ENCODE measurements at regions not wholly inside any gene's neighbourhood (a gene's known extent, or its start where the extent isn't known, plus 50 kb on each side); places are given as distances from the start of the nearest gene placed in this dataset.
"Not testable (repeated sequence)": the region's sequence is repeated elsewhere in the genome, so short reads cannot be mapped to it uniquely, and the experiment has no call there.

DNA sequence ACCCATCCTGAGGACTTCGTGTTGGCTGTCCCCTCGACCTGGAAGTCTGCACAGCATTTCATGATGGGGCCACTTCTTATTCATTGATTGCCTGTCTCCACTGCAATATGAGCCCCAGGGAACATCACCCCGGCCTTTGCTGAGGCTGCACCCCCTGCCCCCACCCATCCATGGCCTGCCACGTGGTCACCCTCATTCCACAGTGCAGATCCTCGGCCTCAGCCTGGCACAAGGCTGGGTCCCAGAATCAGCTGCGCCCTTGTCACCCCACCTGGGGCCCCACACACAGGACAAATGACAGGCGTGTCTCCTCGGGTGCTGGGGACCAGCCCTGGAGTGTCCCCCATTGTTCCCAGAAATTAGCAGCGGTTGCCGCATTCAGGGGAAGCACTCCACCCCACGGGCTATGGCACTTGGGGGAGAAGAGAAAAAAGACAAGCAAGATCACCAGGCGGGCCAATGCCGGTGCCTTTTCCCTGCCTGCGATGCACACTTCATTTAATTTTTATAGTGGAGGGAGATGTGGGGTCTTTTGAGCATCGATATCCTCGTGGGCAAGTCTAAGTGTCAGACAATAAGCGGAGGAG is 157.4 kb downstream of the INHBB start:
- DNase-seq: no peak

- peak; percentile 23 for DNase-seq
Measured at GRCh38 chr2:120503793-120504571, 158.0 kb downstream of the INHBB start.

GRCh38 chr2:120504936-120505705 is 159.2 kb downstream of the INHBB start:
- no peak for DNase-seq

- DNase-seq: no peak
Measured at GRCh38 chr2:120508567-120509041, 162.7 kb downstream of the INHBB start.

- no peak for DNase-seq
Measured at GRCh38 chr2:120509213-120509815, 163.4 kb downstream of the INHBB start.

GRCh38 chr2:120509991-120510735 is 164.2 kb downstream of the INHBB start:
- no peak for DNase-seq

DNA sequence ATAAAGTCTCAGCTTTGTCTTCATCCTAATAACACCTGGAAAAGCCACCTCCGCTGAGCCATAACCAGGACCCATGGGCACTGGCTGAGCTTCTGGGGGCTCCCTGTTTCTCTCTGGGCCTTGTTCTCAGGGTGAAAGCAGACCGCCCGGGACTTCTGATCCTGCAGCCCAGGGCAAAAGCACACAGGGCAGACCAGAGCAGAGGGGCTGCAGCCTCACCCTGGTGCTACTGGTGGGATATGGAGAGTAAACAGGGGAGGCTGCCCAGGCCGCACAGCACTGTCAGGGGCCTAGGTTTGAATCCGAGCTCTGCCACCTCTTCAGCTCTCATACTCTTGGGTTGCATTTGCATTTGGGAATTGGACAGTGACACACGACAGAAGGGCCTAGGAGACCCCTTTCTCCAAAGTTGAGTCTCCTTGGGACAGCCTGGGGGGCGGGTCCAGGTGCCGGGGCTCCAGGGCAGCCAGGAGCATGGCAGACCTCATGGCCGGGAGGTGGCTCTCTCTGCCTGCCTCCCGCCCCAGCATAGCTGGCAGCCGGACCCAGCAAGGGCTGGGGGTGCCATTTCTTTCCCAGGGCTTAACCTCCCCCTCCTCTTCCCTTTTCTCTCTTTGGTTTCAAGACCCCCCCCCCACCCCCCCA is 164.9 kb downstream of the INHBB start:
- no peak for DNase-seq

- DNase-seq: no peak
Measured at GRCh38 chr2:120511536-120511935, 165.6 kb downstream of the INHBB start.

DNA sequence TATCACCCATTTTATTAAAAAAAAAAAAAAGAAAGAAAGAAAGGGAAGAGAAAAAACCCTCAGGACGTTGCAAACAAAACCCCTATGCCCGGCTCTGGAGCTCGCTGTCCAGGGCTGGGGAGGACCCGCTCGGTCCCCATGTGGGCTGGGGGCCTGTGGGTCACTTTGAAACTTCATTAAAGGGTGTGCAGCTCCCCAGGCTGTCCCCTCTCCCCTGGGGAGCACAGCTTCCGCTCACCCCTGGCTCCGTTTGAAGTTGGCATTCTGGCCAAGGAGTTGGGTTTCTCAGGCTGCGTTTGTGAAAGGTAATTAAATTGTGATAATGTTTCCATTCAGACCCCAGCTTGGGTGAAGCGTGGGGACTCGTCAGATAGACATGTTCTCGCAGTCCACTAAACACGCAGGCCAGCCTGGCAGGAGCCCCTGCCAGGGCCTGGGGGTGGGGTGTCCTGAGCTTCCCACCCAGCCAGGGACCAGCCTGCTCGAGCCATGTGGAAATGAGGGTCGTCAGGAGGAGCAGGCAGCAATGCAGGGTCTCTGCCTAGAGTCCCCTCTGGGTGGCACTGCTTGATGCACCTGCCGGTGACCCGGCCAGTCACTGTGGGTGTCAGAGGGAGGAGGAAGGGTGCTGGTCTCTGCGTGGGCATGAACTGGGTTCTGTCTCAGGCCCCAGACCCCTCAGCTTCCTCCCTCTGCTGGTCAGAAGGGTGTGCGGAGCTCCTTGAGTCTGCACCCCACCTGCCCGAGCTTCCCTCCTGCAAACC is 166.2 kb downstream of the INHBB start:
- no peak for DNase-seq

GRCh38 chr2:120513776-120514357 is 167.9 kb downstream of the INHBB start:
- DNase-seq: no peak

- no peak for DNase-seq
Measured at GRCh38 chr2:120514521-120514920, 168.6 kb downstream of the INHBB start.

GRCh38 chr2:120515066-120515758 is 169.3 kb downstream of the INHBB start:
- not testable (repeated sequence) for DNase-seq

DNA sequence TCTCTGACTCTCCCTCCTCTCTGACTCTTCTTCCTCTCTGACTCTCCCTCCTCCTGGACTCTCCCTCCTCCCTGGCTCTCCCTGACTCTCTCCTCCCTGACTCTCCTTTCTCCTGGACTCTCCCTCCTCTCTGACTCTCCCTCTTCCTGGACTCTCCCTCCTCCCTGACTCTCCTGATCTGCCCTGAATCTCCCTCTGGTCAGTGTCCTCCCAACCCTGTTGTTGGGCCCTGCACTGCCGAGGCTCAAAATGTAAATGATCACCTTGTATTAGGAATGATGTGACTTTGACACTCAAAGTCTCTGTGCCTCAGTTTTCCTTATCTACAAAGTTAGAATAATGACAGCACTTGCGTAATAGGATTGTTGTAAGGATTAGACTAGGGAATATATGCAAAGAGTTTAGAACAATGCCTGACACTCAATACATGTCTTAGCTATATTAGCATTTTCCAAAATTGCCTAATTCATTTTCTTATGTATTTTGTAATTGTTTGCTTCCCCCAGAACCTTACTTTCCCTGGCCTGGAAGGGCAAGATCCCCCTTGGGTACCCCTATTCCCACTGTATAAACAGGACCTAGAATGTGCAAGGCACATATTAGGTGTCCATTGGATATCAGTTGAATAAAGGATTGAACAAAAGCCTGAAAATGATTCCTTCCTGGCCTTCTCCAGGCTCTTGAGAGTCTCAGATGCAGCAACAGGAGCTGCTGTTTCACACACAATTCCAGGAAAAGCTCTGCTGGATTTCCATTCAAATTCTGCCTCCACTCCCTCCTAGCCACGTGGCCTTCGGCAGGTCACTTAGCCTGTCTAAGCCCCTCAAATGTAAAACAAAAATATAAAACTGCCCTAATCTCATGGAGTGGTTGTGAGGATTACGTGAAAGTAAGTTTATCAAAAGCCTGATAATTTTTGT is 170.1 kb downstream of the INHBB start:
- DNase-seq: no peak

DNA sequence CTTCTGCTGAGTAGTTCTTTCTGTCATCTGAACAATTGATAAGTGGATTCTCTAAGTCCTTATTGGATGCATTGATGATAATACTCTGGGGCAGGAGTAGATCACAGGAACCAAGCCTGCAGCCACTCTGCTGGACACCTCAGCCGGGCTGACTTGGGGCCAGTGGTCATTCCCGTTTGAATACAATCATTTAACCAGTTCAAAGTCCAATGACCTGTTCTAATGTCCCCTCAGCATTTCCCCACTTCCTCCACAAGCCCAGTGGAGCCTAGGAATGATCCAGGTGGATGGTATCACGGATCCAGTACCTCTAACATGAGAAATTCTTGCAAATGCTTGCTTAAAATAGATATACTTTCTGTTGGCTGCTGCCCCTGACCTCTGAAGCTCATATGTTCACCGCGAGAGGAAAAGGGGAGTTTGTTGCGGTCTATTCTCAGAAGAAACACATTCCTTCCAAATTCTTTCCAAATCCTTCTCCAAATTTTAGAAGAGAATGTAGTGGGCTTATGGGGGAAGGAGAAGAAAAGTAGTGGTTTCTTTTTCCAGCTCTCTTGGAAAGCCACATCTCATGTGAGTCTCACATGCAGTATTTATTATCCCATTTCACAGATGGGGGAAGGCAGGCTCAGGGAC is 170.9 kb downstream of the INHBB start:
- DNase-seq: no peak

DNA sequence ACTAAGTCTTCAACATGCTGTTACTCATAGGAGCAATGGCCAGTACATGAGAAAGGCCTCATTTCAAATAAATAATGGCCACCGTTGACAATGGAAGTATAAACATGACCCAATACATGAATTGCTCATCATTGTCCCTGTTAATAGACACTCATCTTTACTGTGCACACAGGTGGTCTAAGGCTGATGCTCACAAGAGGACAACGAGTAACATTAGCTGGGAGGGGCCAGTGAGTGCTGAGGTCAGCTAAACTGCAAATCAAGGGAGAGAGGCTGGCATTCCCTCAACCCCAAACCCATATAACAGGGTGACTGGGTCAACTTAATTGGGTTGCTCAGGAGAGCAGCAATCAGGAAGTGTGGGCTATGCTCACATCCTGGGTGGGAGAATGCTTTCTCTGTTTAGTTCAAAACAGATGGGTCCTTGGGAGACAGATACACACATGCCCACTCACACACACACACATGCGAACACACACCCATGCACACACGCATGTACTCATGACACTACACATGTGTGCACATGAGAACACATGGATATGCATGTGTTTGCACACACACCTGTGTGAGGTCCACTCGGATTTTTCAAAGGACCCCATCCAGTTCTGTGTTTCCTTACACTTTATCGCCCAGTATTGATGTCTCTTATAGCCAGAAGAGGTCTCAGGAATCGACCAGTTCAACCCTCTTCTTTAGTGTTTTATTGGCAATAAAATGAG is 172.0 kb downstream of the INHBB start:
- peak; percentile 34 for DNase-seq

DNA sequence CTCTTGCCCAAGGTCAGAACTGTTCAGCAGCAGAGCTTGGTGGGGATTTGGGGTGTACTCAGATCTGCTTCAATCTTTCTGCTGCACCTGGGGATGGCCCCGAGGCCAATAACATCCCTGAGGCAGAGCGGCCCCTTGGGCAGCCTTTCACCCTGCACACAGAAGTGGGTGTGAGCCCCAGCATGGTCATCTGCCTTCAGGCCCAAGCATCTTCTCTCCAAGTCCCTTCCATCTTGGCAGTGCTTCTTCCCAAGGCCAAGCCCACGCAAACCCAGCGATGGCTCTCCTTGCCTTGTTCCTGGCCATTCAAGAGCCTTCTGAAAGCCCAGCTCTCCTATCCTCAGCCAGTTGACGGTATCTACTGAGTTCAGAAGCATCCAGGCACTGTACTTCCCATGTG is 172.9 kb downstream of the INHBB start:
- no peak for DNase-seq

DNA sequence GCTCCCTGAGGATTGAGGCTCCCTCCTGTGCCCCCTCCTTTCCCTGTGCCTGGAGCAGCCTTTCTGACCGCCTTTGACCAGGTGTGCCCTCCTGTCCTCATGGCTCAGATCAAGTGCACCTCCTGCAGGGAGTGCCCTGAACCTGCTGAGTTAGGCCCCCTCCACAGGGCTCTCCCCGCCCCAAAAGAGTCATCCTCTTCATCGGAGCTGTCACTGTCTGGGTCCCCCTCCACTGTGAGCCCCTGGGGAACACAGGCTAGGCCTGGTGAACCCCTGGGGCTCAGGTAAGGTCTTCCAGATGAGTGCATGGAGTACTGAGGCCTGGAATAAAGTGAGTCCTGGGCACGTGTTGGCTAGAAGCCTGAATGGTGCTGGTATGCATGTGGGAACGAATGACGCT is 173.5 kb downstream of the INHBB start:
- no peak for DNase-seq

DNA sequence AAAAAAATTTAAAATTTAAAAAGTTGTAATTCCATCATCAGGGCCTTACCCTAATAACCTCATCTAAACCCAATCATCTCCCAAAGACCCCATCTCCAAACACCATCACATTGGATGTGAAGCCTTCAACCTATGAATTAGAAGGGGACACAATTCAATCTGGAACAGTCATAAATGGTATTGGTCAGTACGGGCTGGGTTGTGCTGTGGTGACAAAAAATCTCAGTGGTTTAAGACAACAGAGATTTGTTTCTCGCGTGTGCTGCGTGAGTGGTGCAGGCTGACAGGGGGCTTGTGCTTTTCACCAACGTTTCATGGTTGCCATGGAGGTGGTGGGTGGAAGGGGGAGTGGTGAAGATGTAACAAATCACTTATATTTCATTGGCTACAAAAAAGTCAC is 174.5 kb downstream of the INHBB start:
- DNase-seq: no peak

All from NCI-H510A (cell line).